ENCODE measurements at regions not wholly inside any gene's neighbourhood (a gene's known extent, or its start where the extent isn't known, plus 50 kb on each side); places are given as distances from the start of the nearest gene placed in this dataset.

DNA sequence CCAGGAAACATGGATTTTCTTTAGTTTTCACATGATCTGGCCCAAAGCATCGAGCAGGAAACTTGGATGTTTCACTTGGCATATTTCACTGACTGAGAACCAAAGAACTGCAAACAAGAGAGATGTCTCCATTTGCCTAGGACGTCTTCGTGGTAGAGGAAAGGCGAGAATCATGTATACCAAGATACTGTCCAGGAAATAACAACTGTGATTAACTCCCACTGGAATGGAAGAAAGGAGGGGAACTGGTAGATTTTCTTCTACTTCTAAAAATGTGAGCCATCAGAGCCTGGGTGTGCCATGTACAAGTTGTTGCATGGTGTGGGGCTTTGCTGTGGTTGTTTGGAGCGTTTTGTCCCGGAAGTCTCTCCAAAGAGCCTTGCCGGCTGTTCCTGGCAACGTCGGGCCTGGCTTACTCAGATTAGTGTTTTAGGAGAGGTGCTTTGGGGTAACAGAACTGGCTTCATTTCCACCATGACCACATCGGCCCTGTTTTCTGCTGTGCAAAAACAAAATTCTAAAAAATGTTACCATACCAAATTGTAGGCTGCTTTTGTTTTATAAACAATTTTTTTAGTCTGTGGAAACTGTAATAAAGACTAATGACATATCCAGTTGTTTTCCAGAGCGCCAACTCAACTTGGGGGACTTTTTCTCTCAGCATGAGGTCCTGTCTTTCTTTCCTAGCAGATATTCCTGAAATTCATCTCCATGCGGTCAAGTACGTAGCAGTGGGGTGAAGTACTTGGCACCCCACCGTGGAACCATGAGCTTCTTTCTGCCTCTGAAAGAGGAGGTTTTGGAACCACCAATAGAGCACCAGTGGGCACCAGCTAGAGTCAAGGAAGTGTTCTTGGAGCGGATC is 118.3 kb downstream of the TM2D1 start:
- TF ChIP-seq, protein P1, sequence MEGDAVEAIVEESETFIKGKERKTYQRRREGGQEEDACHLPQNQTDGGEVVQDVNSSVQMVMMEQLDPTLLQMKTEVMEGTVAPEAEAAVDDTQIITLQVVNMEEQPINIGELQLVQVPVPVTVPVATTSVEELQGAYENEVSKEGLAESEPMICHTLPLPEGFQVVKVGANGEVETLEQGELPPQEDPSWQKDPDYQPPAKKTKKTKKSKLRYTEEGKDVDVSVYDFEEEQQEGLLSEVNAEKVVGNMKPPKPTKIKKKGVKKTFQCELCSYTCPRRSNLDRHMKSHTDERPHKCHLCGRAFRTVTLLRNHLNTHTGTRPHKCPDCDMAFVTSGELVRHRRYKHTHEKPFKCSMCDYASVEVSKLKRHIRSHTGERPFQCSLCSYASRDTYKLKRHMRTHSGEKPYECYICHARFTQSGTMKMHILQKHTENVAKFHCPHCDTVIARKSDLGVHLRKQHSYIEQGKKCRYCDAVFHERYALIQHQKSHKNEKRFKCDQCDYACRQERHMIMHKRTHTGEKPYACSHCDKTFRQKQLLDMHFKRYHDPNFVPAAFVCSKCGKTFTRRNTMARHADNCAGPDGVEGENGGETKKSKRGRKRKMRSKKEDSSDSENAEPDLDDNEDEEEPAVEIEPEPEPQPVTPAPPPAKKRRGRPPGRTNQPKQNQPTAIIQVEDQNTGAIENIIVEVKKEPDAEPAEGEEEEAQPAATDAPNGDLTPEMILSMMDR (IDR thresholded peaks at IDR 0.05; ENCODE audit: unreplicated experiment): no peak
- Mint-ChIP-seq H3K4me1 (ENCODE audit: low read depth) (no peaks in the 10 kb centered on the region), H3K9me3 (ENCODE audit: low read depth) (no peaks in the 10 kb centered on the region), H3K27ac (no peak overlapping the region), H3K36me3 (ENCODE audit: insufficient read depth) (no peaks in the 10 kb centered on the region), H3K4me3 (ENCODE audit: low read depth) (no peak overlapping the region), H3K27me3 (peaks cover 10% of the 10 kb centered on the region)
- DNase-seq (ENCODE audit: low spot score, unreplicated experiment): no peak

DNA sequence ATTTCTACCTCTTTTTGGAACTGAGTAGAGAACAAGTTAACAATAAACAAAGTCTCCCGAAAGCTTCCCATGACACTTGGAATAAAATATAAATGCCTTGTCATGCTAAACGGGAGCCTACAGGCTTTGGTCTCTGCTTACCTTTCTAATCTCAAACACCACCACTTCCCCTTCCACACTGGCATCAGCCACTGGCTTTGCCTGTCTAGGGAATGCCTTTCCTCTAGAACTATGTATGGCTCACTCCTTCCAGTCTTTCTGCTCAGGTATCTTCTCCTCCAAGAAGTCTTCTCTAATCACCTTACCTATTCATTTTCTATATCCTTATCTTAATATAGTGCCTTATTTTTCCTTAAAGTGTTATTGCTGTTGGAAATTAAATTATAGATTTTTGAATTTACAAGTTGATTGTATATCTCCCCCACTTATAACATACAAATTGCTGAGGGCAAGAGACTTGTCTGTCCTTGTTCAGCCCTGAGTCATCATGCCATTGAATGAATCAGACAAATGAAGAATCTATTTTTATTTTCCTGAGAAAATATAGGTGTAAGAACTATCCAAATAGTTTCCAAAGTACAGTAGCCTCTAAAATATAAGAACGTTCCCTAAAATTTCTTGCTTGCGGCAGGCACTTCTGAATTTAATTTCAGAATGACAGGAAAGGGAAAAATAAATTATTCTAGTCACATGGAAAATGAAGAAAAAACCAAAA is 119.2 kb downstream of the TM2D1 start:
- no peak for DNase-seq (ENCODE audit: low spot score, unreplicated experiment)
- TF ChIP-seq, protein P1 (IDR thresholded peaks at IDR 0.05; ENCODE audit: unreplicated experiment): no peak
- H3K9me3 Mint-ChIP-seq (ENCODE audit: low read depth): no peaks in the 10 kb centered on the region
- H3K36me3 Mint-ChIP-seq (ENCODE audit: insufficient read depth): no peaks in the 10 kb centered on the region
- peaks cover 10% of the 10 kb centered on the region for H3K27me3 Mint-ChIP-seq
- no peak overlapping the region for H3K4me3 Mint-ChIP-seq (ENCODE audit: low read depth)
- no peaks in the 10 kb centered on the region for H3K4me1 Mint-ChIP-seq (ENCODE audit: low read depth)
- H3K27ac Mint-ChIP-seq: no peak overlapping the region

DNA sequence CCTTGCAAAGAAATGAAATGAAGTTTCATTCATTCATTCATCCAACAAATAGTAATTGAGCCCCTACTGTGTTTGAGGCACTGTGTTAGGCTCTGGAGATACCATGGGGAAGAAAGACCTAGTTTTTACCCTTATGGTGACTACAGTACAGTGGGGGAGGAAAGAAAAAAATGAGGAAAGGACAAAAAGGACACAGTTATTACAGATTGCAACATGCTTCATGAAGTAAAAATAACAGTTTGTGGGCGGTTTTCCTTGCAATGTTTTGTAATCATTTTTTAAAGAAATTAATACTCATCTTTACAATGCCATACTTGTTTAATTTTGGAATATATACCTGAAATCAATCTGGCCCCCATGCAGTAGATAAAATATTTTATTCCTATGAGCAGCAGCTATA is 120.3 kb downstream of the TM2D1 start:
- Mint-ChIP-seq H3K4me3 (ENCODE audit: low read depth) (no peak overlapping the region), H3K27ac (no peak overlapping the region), H3K36me3 (ENCODE audit: insufficient read depth) (no peaks in the 10 kb centered on the region), H3K4me1 (ENCODE audit: low read depth) (no peaks in the 10 kb centered on the region), H3K27me3 (peaks cover 10% of the 10 kb centered on the region), H3K9me3 (ENCODE audit: low read depth) (no peaks in the 10 kb centered on the region)
- TF ChIP-seq, protein P1 (IDR thresholded peaks at IDR 0.05; ENCODE audit: unreplicated experiment): no peak
- no peak for DNase-seq (ENCODE audit: low spot score, unreplicated experiment)

DNA sequence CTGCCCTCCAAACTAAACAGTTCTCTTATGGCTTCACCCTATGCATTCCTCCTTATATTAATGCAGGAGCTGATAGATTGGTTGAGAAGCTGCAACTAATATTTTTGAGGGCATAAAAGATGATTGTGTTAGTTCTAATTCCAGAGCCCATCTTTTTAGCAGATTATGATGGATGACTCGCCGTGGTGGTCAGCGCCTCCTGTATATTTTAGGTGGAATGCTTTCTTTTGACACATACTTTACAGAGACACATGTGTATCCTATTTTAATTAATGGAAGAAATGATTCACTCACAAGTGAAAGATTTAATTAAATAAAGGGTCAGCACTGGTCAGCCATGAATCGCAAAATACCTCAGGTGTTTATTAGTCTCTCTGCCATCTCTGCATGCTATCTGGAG is 120.7 kb downstream of the TM2D1 start:
- Mint-ChIP-seq H3K36me3 (ENCODE audit: insufficient read depth) (no peaks in the 10 kb centered on the region), H3K9me3 (ENCODE audit: low read depth) (no peaks in the 10 kb centered on the region), H3K4me1 (ENCODE audit: low read depth) (no peaks in the 10 kb centered on the region), H3K27ac (no peak overlapping the region), H3K27me3 (peaks cover 10% of the 10 kb centered on the region), H3K4me3 (ENCODE audit: low read depth) (no peak overlapping the region)
- DNase-seq (ENCODE audit: low spot score, unreplicated experiment): no peak
- TF ChIP-seq, protein P1 (IDR thresholded peaks at IDR 0.05; ENCODE audit: unreplicated experiment): no peak

DNA sequence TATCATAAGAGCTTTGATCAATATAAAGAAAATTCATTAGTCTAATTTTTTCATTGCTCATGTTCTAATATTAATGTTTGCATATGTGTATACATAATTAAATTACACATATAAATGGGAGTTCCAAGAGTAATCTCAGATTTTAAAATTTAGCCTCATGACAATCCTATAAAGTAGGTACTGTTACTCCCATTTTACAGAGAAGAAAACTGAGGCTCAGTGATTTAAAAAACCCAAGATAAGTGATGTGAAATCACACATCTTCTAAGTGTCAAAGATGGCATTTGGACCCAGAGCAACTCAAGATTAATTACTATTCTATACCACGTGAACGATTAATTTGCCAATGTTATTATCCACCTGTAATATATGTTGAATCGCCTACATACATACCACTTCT is 122.3 kb downstream of the TM2D1 start:
- no peak overlapping the region for H3K27ac Mint-ChIP-seq
- peaks cover 10% of the 10 kb centered on the region for H3K27me3 Mint-ChIP-seq
- H3K4me1 Mint-ChIP-seq (ENCODE audit: low read depth): no peaks in the 10 kb centered on the region
- no peaks in the 10 kb centered on the region for H3K36me3 Mint-ChIP-seq (ENCODE audit: insufficient read depth)
- H3K4me3 Mint-ChIP-seq (ENCODE audit: low read depth): no peak overlapping the region
- DNase-seq (ENCODE audit: low spot score, unreplicated experiment): no peak
- TF ChIP-seq, protein P1 (IDR thresholded peaks at IDR 0.05; ENCODE audit: unreplicated experiment): no peak
- H3K9me3 Mint-ChIP-seq (ENCODE audit: low read depth): no peaks in the 10 kb centered on the region
